ENCODE measurements at regions not wholly inside any gene's neighbourhood (a gene's known extent, or its start where the extent isn't known, plus 50 kb on each side); places are given as distances from the start of the nearest gene placed in this dataset.
"Not testable (repeated sequence)": the region's sequence is repeated elsewhere in the genome, so short reads cannot be mapped to it uniquely, and the experiment has no call there.

GRCh38 chr5:163696579-163696887 lies 191.1 kb downstream of the MAT2B start:
- no peak for DNase-seq (ENCODE audit: low read depth)

- no peak for DNase-seq (ENCODE audit: low read depth)
Measured at GRCh38 chr5:163706053-163706771, 200.8 kb downstream of the MAT2B start.

GRCh38 chr5:163712011-163712410 lies 206.6 kb downstream of the MAT2B start:
- DNase-seq (ENCODE audit: low read depth), result no peak

GRCh38 chr5:163718272-163718671 lies 212.9 kb downstream of the MAT2B start:
- DNase-seq (ENCODE audit: low read depth), result no peak

GRCh38 chr5:163724305-163724704 lies 218.9 kb downstream of the MAT2B start:
- no peak for DNase-seq (ENCODE audit: low read depth)

- DNase-seq (ENCODE audit: low read depth), result no peak
Measured at GRCh38 chr5:163727028-163727427, 221.6 kb downstream of the MAT2B start.

GRCh38 chr5:163730206-163730756 lies 224.9 kb downstream of the MAT2B start:
- DNase-seq (ENCODE audit: low read depth), result no peak

GRCh38 chr5:163731256-163731655 lies 225.8 kb downstream of the MAT2B start:
- no peak for DNase-seq (ENCODE audit: low read depth)

GRCh38 chr5:163735069-163735468 lies 229.7 kb downstream of the MAT2B start:
- no peak for DNase-seq (ENCODE audit: low read depth)

GRCh38 chr5:163747586-163747985 lies 242.2 kb downstream of the MAT2B start:
- DNase-seq (ENCODE audit: low read depth), result no peak

GRCh38 chr5:163748934-163749333 lies 243.5 kb downstream of the MAT2B start:
- no peak for DNase-seq (ENCODE audit: low read depth)

GRCh38 chr5:163750415-163750814 lies 245.0 kb downstream of the MAT2B start:
- DNase-seq (ENCODE audit: low read depth), result not testable (repeated sequence)

- DNase-seq (ENCODE audit: low read depth), result no peak
Measured at GRCh38 chr5:163755505-163755904, 250.1 kb downstream of the MAT2B start.

GRCh38 chr5:163756170-163756569 lies 250.8 kb downstream of the MAT2B start:
- DNase-seq (ENCODE audit: low read depth), result no peak

- no peak for DNase-seq (ENCODE audit: low read depth)
Measured at GRCh38 chr5:163757344-163757743, 251.9 kb downstream of the MAT2B start.

- DNase-seq (ENCODE audit: low read depth), result no peak
Measured at GRCh38 chr5:163758283-163758711, 252.9 kb downstream of the MAT2B start.

- no peak for DNase-seq (ENCODE audit: low read depth)
Measured at GRCh38 chr5:163759000-163759704, 253.7 kb downstream of the MAT2B start.

- peak; percentile 59 for DNase-seq (ENCODE audit: low read depth)
Measured at GRCh38 chr5:163760498-163760897, 255.1 kb downstream of the MAT2B start.

GRCh38 chr5:163766936-163767670 lies 261.7 kb downstream of the MAT2B start:
- DNase-seq (ENCODE audit: low read depth), result no peak

- no peak for DNase-seq (ENCODE audit: low read depth)
Measured at GRCh38 chr5:163770625-163771024, 265.2 kb downstream of the MAT2B start.

GRCh38 chr5:163772241-163772640 lies 266.8 kb downstream of the MAT2B start:
- no peak for DNase-seq (ENCODE audit: low read depth)

GRCh38 chr5:163772644-163773043 lies 267.2 kb downstream of the MAT2B start:
- DNase-seq (ENCODE audit: low read depth), result no peak

GRCh38 chr5:163773226-163773625 lies 267.8 kb downstream of the MAT2B start:
- DNase-seq (ENCODE audit: low read depth), result no peak

All from fibroblast of gingiva (primary cell).